Adrenal gland (tissue), 9 donors: ENCODE measurements at regions not wholly inside any gene's neighbourhood (a gene's known extent, or its start where the extent isn't known, plus 50 kb on each side); places are given as distances from the start of the nearest gene placed in this dataset.

ENCODE experiments used
- DNase-seq, 7 donors: peaks; one replicate each; pipeline ENCODE4 v3.0.0-alpha.2; 2019 to 2020
- H3K27ac ChIP-seq, 5 donors: fragments of 200-600 bp; sonication (generic) in 4 of 5; 1 replicate in 3 of 5; 2 replicates in 2 of 5; pipeline versions ENCODE4 v1.5.1 to v1.8.0; 2016 to 2020; ENCODE audit warnings: mild to moderate bottlenecking in 1 of 5
- H3K27me3 ChIP-seq: fragments of 200-600 bp; 2 replicates; pipeline ENCODE4 v1.8.0; 2021
- H3K36me3 ChIP-seq, 2 donors: fragments of 200-600 bp; replicated peaks in 1 of 2; 1 replicate in 1 of 2; 2 replicates in 1 of 2; pipeline versions ENCODE4 v1.5.1 to v1.8.0; 2018 to 2022
- H3K4me1 ChIP-seq, 2 donors: fragments of 200-600 bp; replicated peaks in 1 of 2; 1 replicate in 1 of 2; 2 replicates in 1 of 2; pipeline versions ENCODE4 v1.5.1 to v1.8.0; 2018 to 2021
- H3K4me3 ChIP-seq, 4 donors: fragments of 200-600 bp; sonication (generic) in 3 of 4; one replicate each; pipeline ENCODE4 v1.5.1; 2016 to 2018
- H3K9me3 ChIP-seq, 3 donors: fragments of 200-600 bp; sonication (generic) in 1 of 3; replicated peaks in 1 of 3; 1 replicate in 2 of 3; 2 replicates in 1 of 3; pipeline versions ENCODE4 v1.5.1 to v1.8.0; 2016 to 2021
- POLR2A ChIP-seq, 2 donors: fragments of 450-650 bp; IDR thresholded peaks; one replicate each; pipeline ENCODE4 v1.6.1; 2017; ENCODE audit warnings: antibody characterized with exemption in 2 of 2, mild to moderate bottlenecking in 2 of 2, moderate library complexity in 1 of 2
- WGBS, 4 donors: extraction: QIAGEN DNeasy Blood & Tissue Kit in 2 of 4; methylation state at CpG; one replicate each; pipeline versions ENCODE4 v1.1.5 to v1.1.7; 2013 to 2017; 5-methylcytosine and 5-hydroxymethylcytosine counted together
- intact Hi-C, 2 donors: fragments of 100-400 bp; cut with DNase I; formaldehyde crosslinking; loops; one replicate each; pipeline versions ENCODE4 v1.14.1 to v1.15.0; 2022 to 2023
- TF ChIP-seq, protein P1 (sequence below), 6 experiments: fragments of 450-650 bp in 4 of 6; fragments of 200-600 bp in 2 of 6; sonication (generic) in 1 of 6; IDR thresholded peaks; 1 replicate in 5 of 6; 2 replicates in 1 of 6; pipeline versions ENCODE4 v1.5.1 to v1.8.0; 2016 to 2021; ENCODE audit warnings: antibody characterized with exemption in 6 of 6, mild to moderate bottlenecking in 2 of 6, moderate library complexity in 1 of 6
- donor health status: healthy with polysubstance abuse.
- donor health status: Bipolar disorder and iron deficiency.
- donor health status: DM: yes; HTN: yes; CAD: no.
- donor health status: DM: no; HTN: no; CAD: no.
- donor health status: DM: no; HTN: no; CAD: no.

DNA sequence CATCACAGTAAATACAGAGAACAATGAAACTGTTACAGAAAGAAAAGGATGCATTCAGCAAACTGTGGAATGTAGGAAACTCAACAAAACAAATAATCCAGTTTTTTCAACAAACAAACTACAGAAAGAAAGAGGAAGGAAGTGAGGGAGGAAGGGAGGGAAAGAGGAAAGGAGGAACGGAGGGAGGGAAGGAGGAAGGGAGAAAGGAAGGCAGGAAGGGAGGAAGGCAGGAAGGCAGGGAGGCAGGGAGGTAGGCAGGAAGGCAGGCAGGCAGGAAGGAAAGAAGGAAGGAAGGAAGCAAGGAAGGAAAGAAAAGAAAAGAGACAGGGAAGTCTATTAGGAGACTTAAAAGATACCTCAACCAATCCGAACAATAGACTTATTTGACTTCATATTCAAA is 135.7 kb downstream of the EFHB start:
- WGBS, 4 donors, result 58 to 73% (median 62%) methylated on average over 2 of the region's 2 CpGs

DNA sequence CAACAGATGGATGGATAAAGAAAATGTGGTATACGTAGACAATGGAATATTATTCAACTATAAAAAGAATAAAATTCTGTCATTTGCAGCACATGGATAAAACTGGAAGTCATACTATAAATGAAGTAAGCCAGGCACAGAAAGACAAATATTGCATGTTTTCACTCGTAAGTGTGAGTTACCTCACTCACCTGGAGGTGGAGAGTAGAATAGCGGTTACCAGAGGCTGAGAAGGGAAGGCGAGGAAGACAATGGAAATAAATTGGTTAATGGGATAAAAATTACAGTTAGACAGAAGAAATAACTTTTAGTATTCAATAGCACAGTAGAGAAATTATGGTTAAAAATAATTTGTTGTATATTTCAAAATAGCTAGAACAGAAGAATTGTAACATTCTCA is 141.6 kb downstream of the EFHB start:
- Histone ChIP-seq H3K4me3 (no peak overlapping the region), H3K27ac (no peak overlapping the region), H3K4me1 (no peaks in the 10 kb centered on the region), H3K9me3 (no peaks in the 10 kb centered on the region), H3K27me3 (no peaks in the 10 kb centered on the region), H3K36me3 (no peaks in the 10 kb centered on the region)
- no peak for DNase-seq
- TF ChIP-seq, protein P1, sequence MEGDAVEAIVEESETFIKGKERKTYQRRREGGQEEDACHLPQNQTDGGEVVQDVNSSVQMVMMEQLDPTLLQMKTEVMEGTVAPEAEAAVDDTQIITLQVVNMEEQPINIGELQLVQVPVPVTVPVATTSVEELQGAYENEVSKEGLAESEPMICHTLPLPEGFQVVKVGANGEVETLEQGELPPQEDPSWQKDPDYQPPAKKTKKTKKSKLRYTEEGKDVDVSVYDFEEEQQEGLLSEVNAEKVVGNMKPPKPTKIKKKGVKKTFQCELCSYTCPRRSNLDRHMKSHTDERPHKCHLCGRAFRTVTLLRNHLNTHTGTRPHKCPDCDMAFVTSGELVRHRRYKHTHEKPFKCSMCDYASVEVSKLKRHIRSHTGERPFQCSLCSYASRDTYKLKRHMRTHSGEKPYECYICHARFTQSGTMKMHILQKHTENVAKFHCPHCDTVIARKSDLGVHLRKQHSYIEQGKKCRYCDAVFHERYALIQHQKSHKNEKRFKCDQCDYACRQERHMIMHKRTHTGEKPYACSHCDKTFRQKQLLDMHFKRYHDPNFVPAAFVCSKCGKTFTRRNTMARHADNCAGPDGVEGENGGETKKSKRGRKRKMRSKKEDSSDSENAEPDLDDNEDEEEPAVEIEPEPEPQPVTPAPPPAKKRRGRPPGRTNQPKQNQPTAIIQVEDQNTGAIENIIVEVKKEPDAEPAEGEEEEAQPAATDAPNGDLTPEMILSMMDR (IDR thresholded peaks at IDR 0.05), result no peak
- TF ChIP-seq POLR2A (IDR thresholded peaks at IDR 0.05), result no peak
- intact Hi-C loops, result no loop called here
- WGBS, 4 donors, result 83 to 89% (median 85%) methylated on average over 4 of the region's 4 CpGs

More for the DNA sequence above, 135.7 kb downstream of the EFHB start:
- no peak overlapping the region for H3K4me3 ChIP-seq
- H3K27me3 ChIP-seq, result no peaks in the 10 kb centered on the region
- no peaks in the 10 kb centered on the region for H3K36me3 ChIP-seq
- H3K27ac ChIP-seq, result no peak overlapping the region
- no peaks in the 10 kb centered on the region for H3K4me1 ChIP-seq
- intact Hi-C loops, result no loop called here
- TF ChIP-seq, protein P1 (IDR thresholded peaks at IDR 0.05), result no peak
- TF ChIP-seq POLR2A (IDR thresholded peaks at IDR 0.05), result no peak
- no peak for DNase-seq
- H3K9me3 ChIP-seq, result no peaks in the 10 kb centered on the region

DNA sequence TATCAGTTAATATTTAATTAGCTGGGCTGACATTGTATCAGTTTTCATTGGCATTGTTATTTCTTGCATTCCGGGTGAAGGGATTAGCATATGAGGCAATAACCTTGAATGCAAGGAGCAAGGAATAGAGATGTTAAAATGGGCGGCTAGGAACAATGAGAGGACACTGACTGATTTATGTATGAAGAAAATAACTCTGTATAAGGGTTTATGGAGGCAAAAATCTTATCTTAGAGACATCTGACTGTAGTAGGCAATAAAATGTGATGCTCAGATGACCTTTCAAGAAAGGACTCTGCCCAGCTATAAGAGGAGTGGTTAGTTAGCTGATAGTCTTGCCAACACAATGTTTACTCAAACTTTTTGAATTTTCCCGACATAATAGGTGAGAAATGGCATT is 158.3 kb downstream of the EFHB start:
- Histone ChIP-seq H3K4me1 (no peaks in the 10 kb centered on the region), H3K36me3 (no peaks in the 10 kb centered on the region), H3K27me3 (no peaks in the 10 kb centered on the region), H3K27ac (no peak overlapping the region), H3K9me3 (no peaks in the 10 kb centered on the region), H3K4me3 (no peak overlapping the region)
- intact Hi-C loops, result loop anchor here in 1 of 2 donors (10.0 kb wide), 1 partner anchor 61 kb away; no protein-coding TSS in a partner anchor
- DNase-seq, result no peak
- TF ChIP-seq, protein P1 (IDR thresholded peaks at IDR 0.05), result no peak
- TF ChIP-seq POLR2A (IDR thresholded peaks at IDR 0.05), result no peak
- WGBS, 4 donors, result 30 to 43% (median 38%) methylated on average over 3 of the region's 3 CpGs

DNA sequence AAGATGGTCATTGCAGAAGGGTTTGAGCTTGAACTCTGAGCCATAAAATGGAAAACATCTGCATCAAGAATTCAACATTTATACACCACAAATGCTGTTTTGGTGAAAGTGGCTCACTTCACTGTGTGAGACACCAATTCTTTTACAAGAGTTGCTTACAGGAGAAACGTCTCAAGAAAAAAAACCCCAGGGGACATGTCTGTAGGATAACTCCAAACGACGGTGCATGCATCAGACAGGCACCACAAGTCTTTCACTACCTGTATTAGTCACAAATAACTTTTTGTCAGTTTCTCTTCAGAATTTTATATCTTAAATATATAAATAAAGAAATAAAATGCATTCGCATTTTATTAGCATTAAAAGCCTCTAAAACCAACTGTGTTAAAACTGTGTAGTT is 164.3 kb downstream of the EFHB start:
- WGBS, 4 donors, result 55 to 63% (median 62%) methylated on average over 4 of the region's 4 CpGs
- H3K36me3 ChIP-seq, result no peaks in the 10 kb centered on the region
- TF ChIP-seq, protein P1 (IDR thresholded peaks at IDR 0.05), result no peak
- TF ChIP-seq POLR2A (IDR thresholded peaks at IDR 0.05), result no peak
- intact Hi-C loops, result loop anchor here in 1 of 2 donors (10.0 kb wide), 1 partner anchor 55 kb away; no protein-coding TSS in a partner anchor
- DNase-seq, result no peak
- H3K4me1 ChIP-seq, result no peaks in the 10 kb centered on the region
- H3K27ac ChIP-seq, result no peak overlapping the region
- no peak overlapping the region for H3K4me3 ChIP-seq
- H3K9me3 ChIP-seq, result no peaks in the 10 kb centered on the region
- no peaks in the 10 kb centered on the region for H3K27me3 ChIP-seq
